Rectal smooth muscle tissue (tissue), 1 donor: ENCODE measurements at regions not wholly inside any gene's neighbourhood (a gene's known extent, or its start where the extent isn't known, plus 50 kb on each side); places are given as distances from the start of the nearest gene placed in this dataset.
"Not testable (repeated sequence)": the region's sequence is repeated elsewhere in the genome, so short reads cannot be mapped to it uniquely, and the experiment has no call there.

Experiments
- H3K27ac ChIP-seq: one replicate; pipeline ENCODE4 v1.7.0; 2013; ENCODE audit warnings: low read depth, low read length, inconsistent platforms
- H3K27me3 ChIP-seq: one replicate; pipeline ENCODE4 v1.7.0; 2013; ENCODE audit warnings: low read length; ENCODE audit not compliant: control insufficient read depth, insufficient read depth
- H3K36me3 ChIP-seq: one replicate; pipeline ENCODE4 v1.7.0; 2013; ENCODE audit warnings: low read length; ENCODE audit not compliant: control insufficient read depth, insufficient read depth
- H3K4me1 ChIP-seq: one replicate; pipeline ENCODE4 v1.7.0; 2013; ENCODE audit warnings: low read length; ENCODE audit not compliant: control insufficient read depth, insufficient read depth
- H3K4me3 ChIP-seq: one replicate; pipeline ENCODE4 v1.7.0; 2013; ENCODE audit warnings: low read length
- H3K9ac ChIP-seq: one replicate; pipeline ENCODE4 v1.7.0; 2013; ENCODE audit warnings: low read length

- peaks cover 21% of the 10 kb centered on the region for H3K4me1 ChIP-seq
- H3K27me3 ChIP-seq, H3K9ac ChIP-seq, H3K36me3 ChIP-seq, H3K4me3 ChIP-seq, H3K27ac ChIP-seq: not testable (repeated sequence)
Measured at GRCh38 chr2:215889240-215889969, 123.9 kb downstream of the MREG start.

GRCh38 chr2:215888680-215889079 lies 124.7 kb downstream of the MREG start:
- H3K27me3 ChIP-seq, result no peaks in the 10 kb centered on the region
- no peak overlapping the region for H3K9ac ChIP-seq
- H3K4me1 ChIP-seq, result peaks cover 28% of the 10 kb centered on the region
- H3K27ac ChIP-seq, result peak overlapping the region; percentile 14
- H3K36me3 ChIP-seq, result no peaks in the 10 kb centered on the region
- no peak overlapping the region for H3K4me3 ChIP-seq

- H3K27ac ChIP-seq, result no peak overlapping the region
- H3K27me3 ChIP-seq, result no peaks in the 10 kb centered on the region
- H3K9ac ChIP-seq, result no peak overlapping the region
- H3K4me1 ChIP-seq, result peaks cover 30% of the 10 kb centered on the region
- H3K4me3 ChIP-seq, result no peak overlapping the region
- no peaks in the 10 kb centered on the region for H3K36me3 ChIP-seq
Measured at GRCh38 chr2:215887303-215887702, 126.0 kb downstream of the MREG start.

- Histone ChIP-seq H3K4me3 (no peak overlapping the region), H3K36me3 (no peaks in the 10 kb centered on the region), H3K9ac (no peak overlapping the region), H3K27me3 (no peaks in the 10 kb centered on the region), H3K4me1 (peaks cover 30% of the 10 kb centered on the region), H3K27ac (peak overlapping the region; percentile 15)
Measured at GRCh38 chr2:215886022-215886421, 127.3 kb downstream of the MREG start.

GRCh38 chr2:215885536-215885935 lies 127.8 kb downstream of the MREG start:
- peaks cover 30% of the 10 kb centered on the region for H3K4me1 ChIP-seq
- no peaks in the 10 kb centered on the region for H3K36me3 ChIP-seq
- no peak overlapping the region for H3K4me3 ChIP-seq
- H3K27me3 ChIP-seq, result no peaks in the 10 kb centered on the region
- H3K27ac ChIP-seq, result peak overlapping the region; percentile 76
- H3K9ac ChIP-seq, result no peak overlapping the region

GRCh38 chr2:215884451-215885087 lies 128.8 kb downstream of the MREG start:
- Histone ChIP-seq H3K9ac (no peak overlapping the region), H3K27me3 (no peaks in the 10 kb centered on the region), H3K4me3 (no peak overlapping the region), H3K4me1 (peaks cover 30% of the 10 kb centered on the region), H3K27ac (peak overlapping the region; percentile 76), H3K36me3 (no peaks in the 10 kb centered on the region)

GRCh38 chr2:215883799-215884198 lies 129.6 kb downstream of the MREG start:
- Histone ChIP-seq H3K27me3 (no peaks in the 10 kb centered on the region), H3K9ac (no peak overlapping the region), H3K36me3 (no peaks in the 10 kb centered on the region), H3K27ac (peak overlapping the region; percentile 68), H3K4me1 (peaks cover 30% of the 10 kb centered on the region), H3K4me3 (no peak overlapping the region)

GRCh38 chr2:215882689-215883088 lies 130.7 kb downstream of the MREG start:
- no peaks in the 10 kb centered on the region for H3K27me3 ChIP-seq

GRCh38 chr2:215881582-215881981 lies 131.8 kb downstream of the MREG start:
- Histone ChIP-seq H3K4me3 (no peak overlapping the region), H3K4me1 (peaks cover 23% of the 10 kb centered on the region), H3K9ac (no peak overlapping the region), H3K27me3 (no peaks in the 10 kb centered on the region), H3K36me3 (no peaks in the 10 kb centered on the region), H3K27ac (no peak overlapping the region)

More at GRCh38 chr2:215882689-215883088, 130.7 kb downstream of the MREG start:
- Histone ChIP-seq H3K4me3 (no peak overlapping the region), H3K9ac (no peak overlapping the region), H3K4me1 (peaks cover 23% of the 10 kb centered on the region), H3K36me3 (no peaks in the 10 kb centered on the region), H3K27ac (no peak overlapping the region)

- Histone ChIP-seq H3K9ac (no peak overlapping the region), H3K4me3 (no peak overlapping the region), H3K4me1 (peaks cover 23% of the 10 kb centered on the region), H3K36me3 (no peaks in the 10 kb centered on the region), H3K27ac (no peak overlapping the region), H3K27me3 (no peaks in the 10 kb centered on the region)
Measured at GRCh38 chr2:215880970-215881369, 132.4 kb downstream of the MREG start.

GRCh38 chr2:215879977-215880940 lies 133.1 kb downstream of the MREG start:
- peaks cover 18% of the 10 kb centered on the region for H3K4me1 ChIP-seq
- H3K27ac ChIP-seq, result no peak overlapping the region
- no peaks in the 10 kb centered on the region for H3K36me3 ChIP-seq
- H3K27me3 ChIP-seq, result no peaks in the 10 kb centered on the region
- H3K4me3 ChIP-seq, result no peak overlapping the region
- no peak overlapping the region for H3K9ac ChIP-seq

- Histone ChIP-seq H3K9ac (no peak overlapping the region), H3K4me1 (peaks cover 9% of the 10 kb centered on the region), H3K4me3 (no peak overlapping the region), H3K27ac (no peak overlapping the region), H3K36me3 (no peaks in the 10 kb centered on the region), H3K27me3 (no peaks in the 10 kb centered on the region)
Measured at GRCh38 chr2:215879331-215879730, 134.0 kb downstream of the MREG start.
